Activated CD8-positive, alpha-beta T cell treated with anti-CD3 and anti-CD28 coated beads for 36 hours (primary cell): ENCODE measurements at regions not wholly inside any gene's neighbourhood (a gene's known extent, or its start where the extent isn't known, plus 50 kb on each side); places are given as distances from the start of the nearest gene placed in this dataset.

ENCODE experiments used
- ATAC-seq: fragments of 200-7000 bp; cut with Tn5 transposase; one replicate; pipeline ENCODE4 v1.10.0; 2021; ENCODE audit warnings: mild to moderate bottlenecking, moderate library complexity
- CTCF ChIA-PET: fragments of 350-600 bp; sonication (Branson Sonifier 250); formaldehyde crosslinking; loops from one replicate; lab custom pipeline; 2021; ENCODE audit warnings: antibody characterized with exemption; lab: Charles Lee
- POLR2A ChIA-PET: fragments of 350-600 bp; sonication (Branson Sonifier 250); formaldehyde crosslinking; loops from one replicate; lab custom pipeline; 2021; ENCODE audit warnings: antibody characterized with exemption; lab: Charles Lee
- DNase-seq: peaks from one replicate; pipeline ENCODE4 v3.0.0-alpha.2; 2020
- H3K27ac Mint-ChIP-seq: one replicate; pipeline ENCODE4 v1.8.0; 2021; ENCODE audit warnings: mild to moderate bottlenecking, mixed read lengths
- H3K27me3 Mint-ChIP-seq: one replicate; pipeline ENCODE4 v1.8.0; 2021; ENCODE audit warnings: mixed read lengths
- H3K36me3 Mint-ChIP-seq: one replicate; pipeline ENCODE4 v1.8.0; 2021; ENCODE audit warnings: low read depth, mixed read lengths
- H3K4me1 Mint-ChIP-seq: one replicate; pipeline ENCODE4 v1.8.0; 2021; ENCODE audit warnings: low read depth, mixed read lengths
- H3K4me3 Mint-ChIP-seq: one replicate; pipeline ENCODE4 v1.8.0; 2021; ENCODE audit warnings: mild to moderate bottlenecking, moderate library complexity, mixed read lengths
- H3K9me3 Mint-ChIP-seq: one replicate; pipeline ENCODE4 v1.8.0; 2021; ENCODE audit warnings: mixed read lengths
- intact Hi-C: fragments of 100-400 bp; cut with micrococcal nuclease; formaldehyde crosslinking; loops from one replicate; pipeline ENCODE4 v1.10.0; 2022
- TF ChIP-seq, protein P1 (sequence below): fragments of 200-600 bp; IDR thresholded peaks from one replicate; pipeline ENCODE4 v1.8.0; 2022; ENCODE audit warnings: antibody characterized with exemption, mild to moderate bottlenecking

DNA sequence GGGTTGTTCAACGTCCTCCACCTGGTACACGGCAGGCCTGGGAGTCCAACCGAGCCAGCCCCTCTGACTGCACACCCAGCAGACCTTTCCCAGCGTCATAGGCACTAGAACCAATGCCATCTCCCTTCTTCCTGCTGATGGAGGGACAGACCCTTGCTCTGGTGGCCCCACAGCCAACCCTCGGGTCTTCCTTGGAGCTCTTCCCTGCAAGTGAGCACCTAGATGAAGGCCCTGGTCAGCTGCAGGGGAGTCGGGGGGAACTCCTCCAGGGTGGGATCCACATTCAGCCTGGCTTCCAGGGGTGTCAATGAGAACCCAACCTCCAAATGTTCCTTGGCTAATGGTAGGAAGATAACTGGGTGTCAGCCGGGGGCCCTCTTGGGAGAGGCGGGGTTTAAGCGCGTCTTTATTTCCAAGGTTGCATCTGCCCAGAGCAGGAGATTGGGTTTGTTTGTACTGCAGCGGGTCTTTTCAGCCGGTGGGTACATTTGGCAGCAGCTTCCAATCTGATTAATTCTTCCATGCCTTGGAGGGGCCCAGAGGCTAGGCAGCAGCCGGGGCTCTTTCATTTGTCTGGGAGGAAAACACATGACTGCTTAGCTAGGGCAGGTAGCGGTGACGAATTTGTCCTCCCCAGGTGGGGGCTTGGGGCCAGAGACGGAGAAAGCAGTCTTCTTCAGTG lies 56.0 kb upstream of the SHISAL1 start:
- intact Hi-C loops = no loop called here
- Mint-ChIP-seq H3K4me3 (no peak overlapping the region), H3K36me3 (no peaks in the 10 kb centered on the region), H3K9me3 (no peaks in the 10 kb centered on the region), H3K27ac (no peak overlapping the region), H3K27me3 (no peaks in the 10 kb centered on the region), H3K4me1 (no peaks in the 10 kb centered on the region)
- POLR2A ChIA-PET = no interaction called here
- TF ChIP-seq, protein P1, sequence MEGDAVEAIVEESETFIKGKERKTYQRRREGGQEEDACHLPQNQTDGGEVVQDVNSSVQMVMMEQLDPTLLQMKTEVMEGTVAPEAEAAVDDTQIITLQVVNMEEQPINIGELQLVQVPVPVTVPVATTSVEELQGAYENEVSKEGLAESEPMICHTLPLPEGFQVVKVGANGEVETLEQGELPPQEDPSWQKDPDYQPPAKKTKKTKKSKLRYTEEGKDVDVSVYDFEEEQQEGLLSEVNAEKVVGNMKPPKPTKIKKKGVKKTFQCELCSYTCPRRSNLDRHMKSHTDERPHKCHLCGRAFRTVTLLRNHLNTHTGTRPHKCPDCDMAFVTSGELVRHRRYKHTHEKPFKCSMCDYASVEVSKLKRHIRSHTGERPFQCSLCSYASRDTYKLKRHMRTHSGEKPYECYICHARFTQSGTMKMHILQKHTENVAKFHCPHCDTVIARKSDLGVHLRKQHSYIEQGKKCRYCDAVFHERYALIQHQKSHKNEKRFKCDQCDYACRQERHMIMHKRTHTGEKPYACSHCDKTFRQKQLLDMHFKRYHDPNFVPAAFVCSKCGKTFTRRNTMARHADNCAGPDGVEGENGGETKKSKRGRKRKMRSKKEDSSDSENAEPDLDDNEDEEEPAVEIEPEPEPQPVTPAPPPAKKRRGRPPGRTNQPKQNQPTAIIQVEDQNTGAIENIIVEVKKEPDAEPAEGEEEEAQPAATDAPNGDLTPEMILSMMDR = no peak
- no peak for ATAC-seq
- DNase-seq = no peak
- CTCF ChIA-PET = no interaction called here

DNA sequence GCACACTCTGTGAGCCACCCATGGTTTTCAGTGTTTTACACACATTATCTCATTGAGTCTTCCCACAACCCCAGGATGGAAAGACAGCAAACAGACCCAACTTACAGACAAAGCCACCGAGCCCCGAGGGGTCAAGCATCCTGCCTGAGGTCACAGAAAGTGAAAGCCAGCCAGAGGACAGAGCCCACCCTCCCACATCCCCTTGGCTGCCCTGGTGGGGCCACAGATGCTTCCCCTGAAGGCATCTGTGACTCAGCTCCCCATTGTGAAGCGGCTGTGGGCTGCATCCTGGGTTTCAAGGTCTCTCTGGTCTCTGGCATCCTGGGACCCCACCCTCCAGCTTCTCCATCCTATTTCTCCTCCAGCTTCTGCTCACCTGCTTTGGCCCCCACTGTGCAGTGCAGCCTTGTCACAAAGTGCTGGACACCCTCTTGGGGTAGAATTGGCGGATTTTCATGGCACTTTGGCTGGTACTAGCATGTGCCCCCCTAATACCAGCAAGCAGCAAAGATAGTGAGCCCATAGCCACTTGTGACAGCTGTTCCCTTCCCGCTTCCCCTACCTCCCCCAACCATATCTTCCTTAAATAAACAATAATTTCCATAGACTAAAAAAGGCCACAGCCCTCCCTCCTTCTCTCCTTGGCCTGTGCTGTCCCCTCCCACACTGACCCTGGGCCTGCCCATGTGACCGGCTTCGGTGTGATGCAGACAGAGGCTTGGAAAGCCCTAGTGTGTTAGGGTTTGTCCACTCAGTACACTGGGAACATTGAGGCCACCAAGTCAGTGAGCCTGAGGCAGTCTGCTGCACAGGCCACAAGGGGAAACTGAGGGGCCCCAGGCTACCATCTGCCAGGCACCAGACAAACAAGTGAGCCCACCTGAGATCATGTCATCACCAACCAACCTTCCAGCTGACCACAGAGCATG lies 53.9 kb upstream of the SHISAL1 start:
- H3K36me3 Mint-ChIP-seq = no peaks in the 10 kb centered on the region
- H3K9me3 Mint-ChIP-seq = no peaks in the 10 kb centered on the region
- DNase-seq (no peak), ATAC-seq (no peak)
- no peak overlapping the region for H3K4me3 Mint-ChIP-seq
- H3K27me3 Mint-ChIP-seq = no peaks in the 10 kb centered on the region
- H3K27ac Mint-ChIP-seq = no peak overlapping the region
- ChIA-PET POLR2A (no interaction called here), CTCF (interaction anchor here (1.5 kb wide), 1 partner anchor 373 kb away, joined by 3 read pairs; no protein-coding TSS in a partner anchor)
- TF ChIP-seq, protein P1 = no peak
- H3K4me1 Mint-ChIP-seq = no peaks in the 10 kb centered on the region
- intact Hi-C loops = no loop called here

DNA sequence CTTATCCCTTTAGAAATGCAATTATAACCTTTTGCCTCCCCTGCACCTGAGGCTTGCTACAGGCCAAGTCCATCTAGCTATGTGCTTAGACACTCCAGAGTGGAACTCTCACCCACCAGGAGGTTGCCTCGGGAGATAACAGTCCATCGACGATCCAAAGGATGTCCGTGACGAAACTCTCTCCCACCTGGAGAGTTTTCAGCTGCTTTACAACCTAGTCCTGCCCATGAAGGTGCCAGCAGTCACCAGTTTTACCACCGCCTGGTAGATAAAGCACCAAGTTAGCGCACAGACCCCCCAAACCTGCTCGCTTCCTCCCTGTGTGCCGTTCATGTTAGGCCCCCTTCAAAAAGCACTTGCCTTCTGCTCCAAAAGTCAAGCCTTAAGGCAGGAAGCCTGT lies 53.1 kb upstream of the SHISAL1 start:
- POLR2A ChIA-PET = no interaction called here
- H3K4me3 Mint-ChIP-seq = no peak overlapping the region

DNA sequence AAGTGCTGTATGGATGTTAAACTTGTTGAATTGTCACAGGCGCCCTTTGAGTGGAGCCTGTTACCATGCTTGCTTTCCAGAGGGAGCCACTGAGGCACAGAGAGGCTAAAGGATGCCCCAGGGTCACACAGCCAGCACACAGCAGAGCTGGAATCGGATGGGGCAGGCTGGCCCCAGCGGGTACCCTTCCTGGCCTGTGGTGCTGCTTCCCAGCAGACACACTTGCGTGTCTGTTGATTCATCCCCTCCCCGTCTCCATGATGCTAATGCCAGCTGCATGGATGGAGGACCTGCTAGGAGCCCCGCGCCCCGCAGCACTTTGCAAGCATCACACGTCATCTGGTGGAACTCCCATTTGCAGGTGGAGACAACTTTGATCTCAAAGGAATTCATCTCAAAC lies 52.4 kb upstream of the SHISAL1 start:
- intact Hi-C loops = no loop called here
- CTCF ChIA-PET = no interaction called here

More for the DNA sequence above, 53.1 kb upstream of the SHISAL1 start:
- no peaks in the 10 kb centered on the region for H3K4me1 Mint-ChIP-seq
- CTCF ChIA-PET = no interaction called here
- intact Hi-C loops = no loop called here
- no peaks in the 10 kb centered on the region for H3K9me3 Mint-ChIP-seq
- ATAC-seq = no peak
- H3K27ac Mint-ChIP-seq = no peak overlapping the region
- H3K36me3 Mint-ChIP-seq = no peaks in the 10 kb centered on the region
- DNase-seq = no peak
- no peaks in the 10 kb centered on the region for H3K27me3 Mint-ChIP-seq
- TF ChIP-seq, protein P1 = no peak

More for the DNA sequence above, 52.4 kb upstream of the SHISAL1 start:
- no peak overlapping the region for H3K27ac Mint-ChIP-seq
- H3K4me3 Mint-ChIP-seq = no peak overlapping the region
- TF ChIP-seq, protein P1 = no peak
- H3K27me3 Mint-ChIP-seq = no peaks in the 10 kb centered on the region
- no peaks in the 10 kb centered on the region for H3K4me1 Mint-ChIP-seq
- ATAC-seq = no peak
- POLR2A ChIA-PET = no interaction called here
- no peak for DNase-seq
- H3K9me3 Mint-ChIP-seq = no peaks in the 10 kb centered on the region
- no peaks in the 10 kb centered on the region for H3K36me3 Mint-ChIP-seq
